Frontal cortex (tissue), 3 donors: ENCODE measurements at regions not wholly inside any gene's neighbourhood (a gene's known extent, or its start where the extent isn't known, plus 50 kb on each side); places are given as distances from the start of the nearest gene placed in this dataset.

Experiments used
- DNase-seq, 2 donors: peaks; one replicate each; pipeline ENCODE4 v3.0.0; 2012; ENCODE audit warnings: low spot score in 2 of 2
- FAIRE-seq: peaks from 2 replicates; lab custom pipeline; 2012; peaks lifted over from hg19 to GRCh38; lab: Jason Lieb, UNC
- donor health status: control.
- donor health status: control.
- donor health status: control.

- FAIRE-seq (no peak), DNase-seq (no peak)
Measured at GRCh38 chrX:140848800-140849199, 139.2 kb downstream of the LINC00632 start.

GRCh38 chrX:140860718-140861117 is 141.7 kb upstream of the SPANXB1 start:
- DNase-seq (no peak), FAIRE-seq (no peak)

GRCh38 chrX:140866446-140866845 is 135.9 kb upstream of the SPANXB1 start:
- no peak for FAIRE-seq
- no peak for DNase-seq

- DNase-seq (no peak), FAIRE-seq (no peak)
Measured at GRCh38 chrX:140912606-140913005, 89.8 kb upstream of the SPANXB1 start.

GRCh38 chrX:140913802-140914501 is 88.4 kb upstream of the SPANXB1 start:
- DNase-seq (no peak), FAIRE-seq (no peak)

GRCh38 chrX:140916872-140917271 is 85.5 kb upstream of the SPANXB1 start:
- no peak for FAIRE-seq

GRCh38 chrX:140917354-140918115 is 84.9 kb upstream of the SPANXB1 start:
- DNase-seq = no peak
- no peak for FAIRE-seq

More at GRCh38 chrX:140916872-140917271, 85.5 kb upstream of the SPANXB1 start:
- DNase-seq = no peak

GRCh38 chrX:140918398-140919038 is 83.9 kb upstream of the SPANXB1 start:
- FAIRE-seq (no peak), DNase-seq (peak in 1 of 2 donors; percentile 1)

- no peak for DNase-seq
- no peak for FAIRE-seq
Measured at GRCh38 chrX:140920416-140920815, 82.0 kb upstream of the SPANXB1 start.

- DNase-seq (no peak), FAIRE-seq (no peak)
Measured at GRCh38 chrX:140923118-140923517, 79.3 kb upstream of the SPANXB1 start.

- FAIRE-seq = no peak
- no peak for DNase-seq
Measured at GRCh38 chrX:140928739-140929138, 73.7 kb upstream of the SPANXB1 start.

- DNase-seq (no peak), FAIRE-seq (no peak)
Measured at GRCh38 chrX:140933016-140933415, 69.4 kb upstream of the SPANXB1 start.

- FAIRE-seq = no peak
- DNase-seq = no peak
Measured at GRCh38 chrX:140933874-140934655, 68.3 kb upstream of the SPANXB1 start.

- FAIRE-seq (no peak), DNase-seq (no peak)
Measured at GRCh38 chrX:140943513-140943912, 58.9 kb upstream of the SPANXB1 start.

- FAIRE-seq (no peak), DNase-seq (no peak)
Measured at GRCh38 chrX:140944710-140945109, 57.7 kb upstream of the SPANXB1 start.

- DNase-seq (no peak), FAIRE-seq (no peak)
Measured at GRCh38 chrX:140948827-140949226, 53.6 kb upstream of the SPANXB1 start.

GRCh38 chrX:140949233-140949632 is 53.2 kb upstream of the SPANXB1 start:
- FAIRE-seq = no peak
- no peak for DNase-seq
